Left ventricle myocardium inferior (tissue), 1 donor: ENCODE measurements at regions not wholly inside any gene's neighbourhood (a gene's known extent, or its start where the extent isn't known, plus 50 kb on each side); places are given as distances from the start of the nearest gene placed in this dataset.

Source experiments
- DNase-seq: peaks from one replicate; pipeline ENCODE4 v3.0.0-alpha.2; 2020
- H3K27ac ChIP-seq: fragments of 200-600 bp; replicated peaks from 2 replicates; pipeline ENCODE4 v1.8.0; 2021
- H3K27me3 ChIP-seq: fragments of 200-600 bp; 2 replicates; pipeline ENCODE4 v1.8.0; 2021; ENCODE audit warnings: low read depth
- H3K36me3 ChIP-seq: fragments of 200-600 bp; 2 replicates; pipeline ENCODE4 v1.8.0; 2021
- H3K4me1 ChIP-seq: fragments of 200-600 bp; 2 replicates; pipeline ENCODE4 v1.8.0; 2021
- H3K4me3 ChIP-seq: fragments of 200-600 bp; 2 replicates; pipeline ENCODE4 v1.8.0; 2021; ENCODE audit warnings: mild to moderate bottlenecking, moderate library complexity
- H3K9me3 ChIP-seq: fragments of 200-600 bp; replicated peaks from 2 replicates; pipeline ENCODE4 v1.8.0; 2021
- CTCF ChIP-seq: fragments of 200-600 bp; IDR thresholded peaks from 2 replicates; pipeline ENCODE4 v1.8.0; 2021; ENCODE audit warnings: antibody characterized with exemption, mild to moderate bottlenecking, borderline replicate concordance
- intact Hi-C: fragments of 100-400 bp; cut with micrococcal nuclease; formaldehyde crosslinking; loops from one replicate; pipeline ENCODE4 v1.11.0; 2022
- donor health status: DM: no; HTN: yes; CAD: no; lungs with severe emphysema.

DNA sequence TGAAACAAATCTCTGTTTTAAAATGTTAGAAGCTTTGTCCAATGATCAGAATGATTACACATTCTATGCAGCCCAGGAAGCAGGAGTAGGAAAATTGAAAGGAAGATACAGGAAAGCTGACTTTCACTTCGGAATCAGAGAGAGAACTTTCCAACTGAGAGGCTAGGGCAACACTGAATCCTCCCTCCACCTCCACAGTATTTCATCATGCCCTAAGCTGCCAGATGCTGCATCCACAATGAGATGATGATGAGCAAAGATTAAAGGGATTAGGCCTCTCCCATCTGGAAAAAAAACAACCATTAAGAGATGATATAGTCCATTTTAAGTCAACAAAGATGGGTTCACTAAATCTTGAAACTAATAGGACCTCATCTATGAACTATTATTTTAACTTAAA is 215.6 kb downstream of the GPR37 start:
- Histone ChIP-seq H3K27me3 (no peaks in the 10 kb centered on the region), H3K9me3 (no peaks in the 10 kb centered on the region), H3K36me3 (no peaks in the 10 kb centered on the region), H3K27ac (no peak overlapping the region), H3K4me3 (no peak overlapping the region), H3K4me1 (no peaks in the 10 kb centered on the region)
- no peak for DNase-seq
- TF ChIP-seq CTCF: no peak
- intact Hi-C loops: no loop called here

GRCh38 chr7:124542476-124542875 is 223.1 kb downstream of the GPR37 start:
- intact Hi-C loops: no loop called here
- H3K27me3 ChIP-seq: no peaks in the 10 kb centered on the region
- DNase-seq: no peak
- TF ChIP-seq CTCF: no peak
- H3K27ac ChIP-seq: no peak overlapping the region
- H3K36me3 ChIP-seq: no peaks in the 10 kb centered on the region
- H3K9me3 ChIP-seq: no peaks in the 10 kb centered on the region
- H3K4me3 ChIP-seq: no peak overlapping the region
- H3K4me1 ChIP-seq: no peaks in the 10 kb centered on the region

DNA sequence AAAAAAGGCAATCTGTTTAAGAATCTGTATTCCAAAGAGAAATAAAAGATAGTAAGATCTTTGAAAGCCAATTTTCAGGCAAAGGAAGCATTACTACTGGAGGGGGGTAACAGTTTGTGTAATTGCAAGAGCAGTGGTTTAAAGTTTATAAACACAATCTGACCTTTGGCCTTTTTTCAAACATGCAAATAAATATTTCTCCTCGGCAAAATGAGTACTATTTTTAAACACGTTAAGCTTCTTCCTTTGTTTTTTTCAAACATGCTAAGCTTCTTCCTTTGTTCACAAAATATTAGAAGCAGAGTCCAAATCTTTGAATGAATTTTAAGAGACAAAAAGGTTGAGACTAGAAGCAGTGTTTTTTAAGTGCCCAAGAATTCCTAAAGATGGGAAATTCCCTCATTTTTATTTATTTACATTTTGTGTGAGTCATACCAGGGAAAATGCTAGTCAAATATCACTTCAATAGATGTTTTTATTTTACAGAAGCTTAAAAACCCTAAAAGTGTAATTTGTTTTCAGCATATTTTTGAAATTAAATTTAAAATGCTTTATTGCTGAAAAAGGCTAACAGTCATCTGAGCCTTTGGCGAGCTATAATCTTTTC is 229.3 kb downstream of the GPR37 start:
- intact Hi-C loops: no loop called here
- DNase-seq: no peak
- H3K4me3 ChIP-seq: no peak overlapping the region
- no peaks in the 10 kb centered on the region for H3K36me3 ChIP-seq
- no peaks in the 10 kb centered on the region for H3K27me3 ChIP-seq
- no peak for TF ChIP-seq CTCF
- no peak overlapping the region for H3K27ac ChIP-seq
- no peaks in the 10 kb centered on the region for H3K9me3 ChIP-seq
- H3K4me1 ChIP-seq: no peaks in the 10 kb centered on the region

DNA sequence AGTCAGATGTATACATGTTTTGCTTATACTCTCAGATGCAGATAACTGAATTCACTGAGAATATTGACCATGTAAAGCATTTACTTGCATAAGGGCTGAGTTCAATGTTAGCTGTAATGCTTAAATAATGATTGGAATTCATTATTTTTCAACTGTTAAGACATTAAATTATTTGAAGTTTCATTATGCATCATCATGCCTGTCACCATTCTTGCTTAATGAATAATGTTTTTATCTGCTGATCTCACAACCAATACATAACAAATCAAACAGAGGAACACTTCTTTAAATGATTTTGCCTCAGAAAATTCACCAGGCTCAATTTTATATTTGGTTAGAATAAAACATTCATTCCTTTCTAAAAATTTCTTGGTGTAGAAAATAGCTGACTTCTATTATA is 233.4 kb downstream of the GPR37 start:
- intact Hi-C loops: no loop called here
- DNase-seq: no peak
- H3K9me3 ChIP-seq: peaks cover 18% of the 10 kb centered on the region
- no peaks in the 10 kb centered on the region for H3K27me3 ChIP-seq
- H3K4me1 ChIP-seq: no peaks in the 10 kb centered on the region
- TF ChIP-seq CTCF: no peak
- no peak overlapping the region for H3K4me3 ChIP-seq
- no peaks in the 10 kb centered on the region for H3K36me3 ChIP-seq
- H3K27ac ChIP-seq: no peak overlapping the region

DNA sequence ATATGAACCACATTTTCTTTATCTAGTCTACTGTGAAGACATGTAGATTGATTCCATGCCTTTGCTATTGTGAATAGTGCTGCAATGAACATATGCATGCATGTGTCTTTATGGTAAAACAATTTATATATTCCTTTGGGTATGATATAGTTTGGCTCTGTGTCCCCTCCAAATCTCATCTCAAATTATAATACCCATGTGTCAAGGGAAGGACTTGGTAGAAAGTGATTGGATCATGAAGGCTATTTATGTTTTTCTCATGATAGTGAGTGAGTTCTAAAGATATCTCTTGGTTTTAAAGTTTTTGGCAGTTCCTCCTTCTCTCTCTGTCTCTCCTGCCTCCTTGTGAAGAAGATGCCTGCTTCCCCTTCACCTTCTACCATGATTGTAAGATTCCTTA is 248.7 kb downstream of the GPR37 start:
- H3K36me3 ChIP-seq: no peaks in the 10 kb centered on the region
- no peaks in the 10 kb centered on the region for H3K4me1 ChIP-seq
- no peak for DNase-seq
- H3K4me3 ChIP-seq: no peak overlapping the region
- no peak overlapping the region for H3K27ac ChIP-seq
- peaks cover under 1% of the 10 kb centered on the region for H3K9me3 ChIP-seq
- TF ChIP-seq CTCF: no peak
- H3K27me3 ChIP-seq: no peaks in the 10 kb centered on the region
- intact Hi-C loops: no loop called here
